Breast epithelium (tissue), 3 donors: ENCODE measurements at regions not wholly inside any gene's neighbourhood (a gene's known extent, or its start where the extent isn't known, plus 50 kb on each side); places are given as distances from the start of the nearest gene placed in this dataset.

Experiments
- CTCF ChIP-seq, 3 donors: fragments of 450-650 bp; IDR thresholded peaks; one replicate each; pipeline ENCODE4 v1.5.1; 2016 to 2017; ENCODE audit warnings: antibody characterized with exemption in 3 of 3, mild to moderate bottlenecking in 3 of 3, moderate library complexity in 3 of 3
- POLR2AphosphoS5 ChIP-seq, 3 donors: sonication (generic); formaldehyde crosslinking; IDR thresholded peaks; one replicate each; pipeline ENCODE4 v1.6.1; 2017; ENCODE audit warnings: antibody characterized with exemption in 3 of 3

GRCh38 chr3:59559721-59560435 lies 510.1 kb upstream of the CFAP20DC start:
- no peak for TF ChIP-seq CTCF (IDR thresholded peaks at IDR 0.05)
- TF ChIP-seq POLR2AphosphoS5 (IDR thresholded peaks at IDR 0.05) = no peak
